ENCODE measurements at regions not wholly inside any gene's neighbourhood (a gene's known extent, or its start where the extent isn't known, plus 50 kb on each side); places are given as distances from the start of the nearest gene placed in this dataset.

- Histone ChIP-seq H3K27ac (no peak overlapping the region), H4K20me1 (ENCODE audit: insufficient read depth) (no peaks in the 10 kb centered on the region), H3K79me2 (ENCODE audit: low read depth) (no peaks in the 10 kb centered on the region), H3K4me2 (no peak overlapping the region), H3K9me3 (ENCODE audit: insufficient read depth, low read depth) (no peaks in the 10 kb centered on the region), H3F3A (ENCODE audit: insufficient read depth, low read depth) (no peaks in the 10 kb centered on the region), H3K9me2 (ENCODE audit: insufficient read depth) (no peaks in the 10 kb centered on the region), H3K27me3 (ENCODE audit: insufficient read depth, low read depth) (no peaks in the 10 kb centered on the region; the same call in 1 of the 2 replicates), H3K36me3 (ENCODE audit: low read depth) (no peaks in the 10 kb centered on the region), H3K4me1 (replicated peaks; ENCODE audit: insufficient read depth) (no peaks in the 10 kb centered on the region), H3K4me3 (no peak overlapping the region), H2AFZ (no peak overlapping the region)
- no peak for DNase-seq
- CTCF ChIA-PET, result no interaction called here
- no peak for TF ChIP-seq EZH2 (IDR thresholded peaks at IDR 0.05; ENCODE audit: low read depth)
- no peak for TF ChIP-seq CTCF (conservative IDR thresholded peaks at IDR 0.05)
- POLR2A ChIA-PET (ENCODE audit: unreplicated experiment), result no interaction called here
- intact Hi-C loops (cut with micrococcal nuclease; ENCODE audit: unreplicated experiment), result no loop called here
- BruUV-seq (replicated peaks), result no TSS peak
Observed at GRCh38 chr2:6410313-6410712, 455.4 kb downstream of the CMPK2 start.

- ChIA-PET POLR2A (ENCODE audit: unreplicated experiment) (no interaction called here), CTCF (no interaction called here)
- Histone ChIP-seq H3K9me2 (ENCODE audit: insufficient read depth) (no peaks in the 10 kb centered on the region), H3F3A (ENCODE audit: insufficient read depth, low read depth) (no peaks in the 10 kb centered on the region), H3K4me1 (replicated peaks; ENCODE audit: insufficient read depth) (no peaks in the 10 kb centered on the region), H3K4me2 (no peak overlapping the region), H4K20me1 (ENCODE audit: insufficient read depth) (no peaks in the 10 kb centered on the region), H3K9me3 (ENCODE audit: insufficient read depth, low read depth) (no peaks in the 10 kb centered on the region), H2AFZ (no peak overlapping the region), H3K36me3 (ENCODE audit: low read depth) (no peaks in the 10 kb centered on the region), H3K79me2 (ENCODE audit: low read depth) (no peaks in the 10 kb centered on the region), H3K4me3 (no peak overlapping the region), H3K27ac (no peak overlapping the region), H3K27me3 (ENCODE audit: insufficient read depth, low read depth) (no peaks in the 10 kb centered on the region; the same call in 1 of the 2 replicates)
- TF ChIP-seq CTCF (conservative IDR thresholded peaks at IDR 0.05) (no peak), EZH2 (IDR thresholded peaks at IDR 0.05; ENCODE audit: low read depth) (no peak)
- no TSS peak for BruUV-seq (replicated peaks)
- intact Hi-C loops (cut with micrococcal nuclease; ENCODE audit: unreplicated experiment), result no loop called here
- no peak for DNase-seq
Observed at GRCh38 chr2:6412533-6413091, 453.1 kb downstream of the CMPK2 start.

GRCh38 chr2:6417050-6417449 is 448.7 kb downstream of the CMPK2 start:
- no TSS peak for BruUV-seq (replicated peaks)
- H2AFZ ChIP-seq, result no peak overlapping the region
- H3K79me2 ChIP-seq (ENCODE audit: low read depth), result no peaks in the 10 kb centered on the region
- H3F3A ChIP-seq (ENCODE audit: insufficient read depth, low read depth), result no peaks in the 10 kb centered on the region
- no peaks in the 10 kb centered on the region for H3K9me2 ChIP-seq (ENCODE audit: insufficient read depth)
- H3K4me2 ChIP-seq, result no peak overlapping the region
- peaks cover 14% of the 10 kb centered on the region; the same call in 1 of the 2 replicates for H3K27me3 ChIP-seq (ENCODE audit: insufficient read depth, low read depth)
- intact Hi-C loops (cut with micrococcal nuclease; ENCODE audit: unreplicated experiment), result no loop called here
- DNase-seq, result no peak
- no peaks in the 10 kb centered on the region for H3K9me3 ChIP-seq (ENCODE audit: insufficient read depth, low read depth)
- H3K27ac ChIP-seq, result no peak overlapping the region
- no peaks in the 10 kb centered on the region for H4K20me1 ChIP-seq (ENCODE audit: insufficient read depth)
- no peaks in the 10 kb centered on the region for H3K4me1 ChIP-seq (replicated peaks; ENCODE audit: insufficient read depth)
- TF ChIP-seq EZH2 (IDR thresholded peaks at IDR 0.05; ENCODE audit: low read depth), result no peak
- no peak for TF ChIP-seq CTCF (conservative IDR thresholded peaks at IDR 0.05)
- CTCF ChIA-PET, result no interaction called here
- no peak overlapping the region for H3K4me3 ChIP-seq
- POLR2A ChIA-PET (ENCODE audit: unreplicated experiment), result no interaction called here
- H3K36me3 ChIP-seq (ENCODE audit: low read depth), result no peaks in the 10 kb centered on the region

All from PC-9 (cell line).